GM23338 (cell line): ENCODE measurements at regions not wholly inside any gene's neighbourhood (a gene's known extent, or its start where the extent isn't known, plus 50 kb on each side); places are given as distances from the start of the nearest gene placed in this dataset.

Experiments
- ATAC-seq: fragments of 200-7000 bp; cut with Tn5 transposase; 3 replicates; pipeline ENCODE4 v1.9.1; 2020
- DNase-seq: peaks from one replicate; pipeline ENCODE4 v3.0.0-alpha.2; 2015; ENCODE audit warnings: low spot score
- H2AFZ ChIP-seq: fragments of 200-600 bp; sonication (generic); 2 replicates; pipeline ENCODE4 v1.8.0; 2016; ENCODE audit warnings: antibody characterized with exemption, mild to moderate bottlenecking, moderate library complexity
- H3F3A ChIP-seq: fragments of 200-600 bp; sonication (generic); replicated peaks from 2 replicates; pipeline ENCODE4 v1.8.0; 2017; ENCODE audit warnings: antibody characterized with exemption, mixed run types, low read depth
- H3K27ac ChIP-seq: fragments of 200-600 bp; sonication (generic); 2 replicates; pipeline ENCODE4 v1.6.1; 2016; ENCODE audit warnings: low read depth
- H3K27me3 ChIP-seq: fragments of 200-600 bp; sonication (generic); 2 replicates; pipeline ENCODE4 v1.8.0; 2016; ENCODE audit warnings: mild to moderate bottlenecking, mixed run types, moderate library complexity; ENCODE audit not compliant: insufficient read depth
- H3K36me3 ChIP-seq: fragments of 200-600 bp; sonication (generic); 2 replicates; pipeline ENCODE4 v1.8.0; 2016; ENCODE audit warnings: mild to moderate bottlenecking; ENCODE audit not compliant: insufficient read depth
- H3K4me1 ChIP-seq: fragments of 200-600 bp; sonication (generic); 2 replicates; pipeline ENCODE4 v1.8.0; 2016; ENCODE audit warnings: mild to moderate bottlenecking, moderate library complexity; ENCODE audit not compliant: insufficient read depth
- H3K4me2 ChIP-seq: fragments of 200-600 bp; sonication (generic); 2 replicates; pipeline ENCODE4 v1.7.1; 2017; ENCODE audit warnings: mixed run types
- H3K4me3 ChIP-seq: fragments of 200-600 bp; sonication (generic); 2 replicates; pipeline ENCODE4 v1.6.1; 2016; ENCODE audit warnings: mixed run types
- H3K79me2 ChIP-seq: fragments of 200-600 bp; sonication (generic); replicated peaks from 2 replicates; pipeline ENCODE4 v1.8.0; 2017; ENCODE audit warnings: mild to moderate bottlenecking; ENCODE audit not compliant: insufficient read depth
- H3K9me2 ChIP-seq: fragments of 200-600 bp; sonication (generic); 2 replicates; pipeline ENCODE4 v1.8.0; 2017; ENCODE audit not compliant: insufficient read depth
- H4K20me1 ChIP-seq: fragments of 200-600 bp; sonication (generic); replicated peaks from 2 replicates; pipeline ENCODE4 v1.8.0; 2017; ENCODE audit warnings: mild to moderate bottlenecking; ENCODE audit not compliant: insufficient read depth
- H3K27ac Mint-ChIP-seq: 2 replicates; pipeline ENCODE4 v1.8.0; 2020; ENCODE audit warnings: inconsistent platforms, mild to moderate bottlenecking, moderate library complexity, mixed read lengths
- H3K27me3 Mint-ChIP-seq: 3 replicates; pipeline ENCODE4 v1.8.0; 2022; ENCODE audit warnings: low read depth, mild to moderate bottlenecking, moderate library complexity, mixed read lengths, inconsistent platforms; ENCODE audit not compliant: insufficient read depth, poor library complexity
- H3K36me3 Mint-ChIP-seq: 3 replicates; pipeline ENCODE4 v1.8.0; 2021; ENCODE audit warnings: low read depth, mild to moderate bottlenecking, inconsistent platforms, moderate library complexity, mixed read lengths
- H3K4me1 Mint-ChIP-seq: 3 replicates; pipeline ENCODE4 v1.8.0; 2020; ENCODE audit warnings: mild to moderate bottlenecking, inconsistent platforms, mixed read lengths
- H3K4me3 Mint-ChIP-seq: 3 replicates; pipeline ENCODE4 v1.8.0; 2021; ENCODE audit warnings: moderate library complexity, mild to moderate bottlenecking, inconsistent platforms, mixed read lengths
- H3K9me3 Mint-ChIP-seq: 3 replicates; pipeline ENCODE4 v1.8.0; 2020; ENCODE audit warnings: moderate library complexity, mild to moderate bottlenecking, inconsistent platforms, mixed read lengths
- STAT1 ChIP-seq: IDR thresholded peaks from one replicate; pipeline ENCODE4 v1.6.1; 2016; ENCODE audit warnings: antibody characterized with exemption; ENCODE audit not compliant: unreplicated experiment
- ZNF114 ChIP-seq: fragments of 250-450 bp; sonication (Bioruptor Pico); IDR thresholded peaks from 2 replicates; pipeline ENCODE4 v1.5.0; 2020; ENCODE audit warnings: mild to moderate bottlenecking, moderate library complexity
- TF ChIP-seq, protein P1 (sequence below): fragments of 250-450 bp; sonication (Bioruptor Pico); IDR thresholded peaks from 2 replicates; pipeline ENCODE4 v1.5.0; 2020; ENCODE audit warnings: mild to moderate bottlenecking, moderate library complexity

- TF ChIP-seq, protein P1, sequence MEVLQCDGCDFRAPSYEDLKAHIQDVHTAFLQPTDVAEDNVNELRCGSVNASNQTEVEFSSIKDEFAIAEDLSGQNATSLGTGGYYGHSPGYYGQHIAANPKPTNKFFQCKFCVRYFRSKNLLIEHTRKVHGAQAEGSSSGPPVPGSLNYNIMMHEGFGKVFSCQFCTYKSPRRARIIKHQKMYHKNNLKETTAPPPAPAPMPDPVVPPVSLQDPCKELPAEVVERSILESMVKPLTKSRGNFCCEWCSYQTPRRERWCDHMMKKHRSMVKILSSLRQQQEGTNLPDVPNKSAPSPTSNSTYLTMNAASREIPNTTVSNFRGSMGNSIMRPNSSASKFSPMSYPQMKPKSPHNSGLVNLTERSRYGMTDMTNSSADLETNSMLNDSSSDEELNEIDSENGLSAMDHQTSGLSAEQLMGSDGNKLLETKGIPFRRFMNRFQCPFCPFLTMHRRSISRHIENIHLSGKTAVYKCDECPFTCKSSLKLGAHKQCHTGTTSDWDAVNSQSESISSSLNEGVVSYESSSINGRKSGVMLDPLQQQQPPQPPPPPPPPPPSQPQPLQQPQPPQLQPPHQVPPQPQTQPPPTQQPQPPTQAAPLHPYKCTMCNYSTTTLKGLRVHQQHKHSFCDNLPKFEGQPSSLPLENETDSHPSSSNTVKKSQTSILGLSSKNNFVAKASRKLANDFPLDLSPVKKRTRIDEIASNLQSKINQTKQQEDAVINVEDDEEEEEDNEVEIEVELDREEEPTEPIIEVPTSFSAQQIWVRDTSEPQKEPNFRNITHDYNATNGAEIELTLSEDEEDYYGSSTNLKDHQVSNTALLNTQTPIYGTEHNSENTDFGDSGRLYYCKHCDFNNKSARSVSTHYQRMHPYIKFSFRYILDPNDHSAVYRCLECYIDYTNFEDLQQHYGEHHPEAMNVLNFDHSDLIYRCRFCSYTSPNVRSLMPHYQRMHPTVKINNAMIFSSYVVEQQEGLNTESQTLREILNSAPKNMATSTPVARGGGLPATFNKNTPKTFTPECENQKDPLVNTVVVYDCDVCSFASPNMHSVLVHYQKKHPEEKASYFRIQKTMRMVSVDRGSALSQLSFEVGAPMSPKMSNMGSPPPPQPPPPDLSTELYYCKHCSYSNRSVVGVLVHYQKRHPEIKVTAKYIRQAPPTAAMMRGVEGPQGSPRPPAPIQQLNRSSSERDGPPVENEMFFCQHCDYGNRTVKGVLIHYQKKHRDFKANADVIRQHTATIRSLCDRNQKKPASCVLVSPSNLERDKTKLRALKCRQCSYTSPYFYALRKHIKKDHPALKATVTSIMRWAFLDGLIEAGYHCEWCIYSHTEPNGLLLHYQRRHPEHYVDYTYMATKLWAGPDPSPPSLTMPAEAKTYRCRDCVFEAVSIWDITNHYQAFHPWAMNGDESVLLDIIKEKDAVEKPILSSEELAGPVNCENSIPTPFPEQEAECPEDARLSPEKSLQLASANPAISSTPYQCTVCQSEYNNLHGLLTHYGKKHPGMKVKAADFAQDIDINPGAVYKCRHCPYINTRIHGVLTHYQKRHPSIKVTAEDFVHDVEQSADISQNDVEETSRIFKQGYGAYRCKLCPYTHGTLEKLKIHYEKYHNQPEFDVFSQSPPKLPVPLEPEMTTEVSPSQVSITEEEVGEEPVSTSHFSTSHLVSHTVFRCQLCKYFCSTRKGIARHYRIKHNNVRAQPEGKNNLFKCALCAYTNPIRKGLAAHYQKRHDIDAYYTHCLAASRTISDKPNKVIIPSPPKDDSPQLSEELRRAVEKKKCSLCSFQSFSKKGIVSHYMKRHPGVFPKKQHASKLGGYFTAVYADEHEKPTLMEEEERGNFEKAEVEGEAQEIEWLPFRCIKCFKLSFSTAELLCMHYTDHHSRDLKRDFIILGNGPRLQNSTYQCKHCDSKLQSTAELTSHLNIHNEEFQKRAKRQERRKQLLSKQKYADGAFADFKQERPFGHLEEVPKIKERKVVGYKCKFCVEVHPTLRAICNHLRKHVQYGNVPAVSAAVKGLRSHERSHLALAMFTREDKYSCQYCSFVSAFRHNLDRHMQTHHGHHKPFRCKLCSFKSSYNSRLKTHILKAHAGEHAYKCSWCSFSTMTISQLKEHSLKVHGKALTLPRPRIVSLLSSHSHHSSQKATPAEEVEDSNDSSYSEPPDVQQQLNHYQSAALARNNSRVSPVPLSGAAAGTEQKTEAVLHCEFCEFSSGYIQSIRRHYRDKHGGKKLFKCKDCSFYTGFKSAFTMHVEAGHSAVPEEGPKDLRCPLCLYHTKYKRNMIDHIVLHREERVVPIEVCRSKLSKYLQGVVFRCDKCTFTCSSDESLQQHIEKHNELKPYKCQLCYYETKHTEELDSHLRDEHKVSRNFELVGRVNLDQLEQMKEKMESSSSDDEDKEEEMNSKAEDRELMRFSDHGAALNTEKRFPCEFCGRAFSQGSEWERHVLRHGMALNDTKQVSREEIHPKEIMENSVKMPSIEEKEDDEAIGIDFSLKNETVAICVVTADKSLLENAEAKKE (CRISPR knock-in tag), result no peak
- TF ChIP-seq ZNF114 (CRISPR knock-in tag), result no peak
- TF ChIP-seq STAT1, result no peak
Measured at GRCh38 chr15:77807115-77807514, 174.4 kb upstream of the LINGO1 start (continued).

DNA sequence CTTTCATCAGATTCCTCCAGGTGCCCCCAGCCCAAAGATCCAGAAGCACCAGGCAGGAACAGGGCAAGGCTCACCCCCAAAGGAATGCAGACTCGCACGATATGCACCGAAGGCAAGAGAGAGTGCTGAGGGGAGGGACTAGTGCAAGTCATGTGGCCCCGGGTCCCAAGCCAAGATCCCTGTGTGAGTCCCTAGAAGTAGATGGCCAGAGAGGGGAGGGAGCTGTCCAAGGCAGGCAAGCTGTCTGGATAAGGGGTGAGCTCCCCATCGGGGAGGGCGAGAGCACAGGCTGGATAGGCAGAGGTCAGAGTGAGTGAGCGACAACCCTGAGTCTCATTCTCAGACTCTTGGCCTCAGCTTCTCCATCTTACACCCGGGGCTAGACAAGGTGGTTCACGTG lies 171.5 kb upstream of the LINGO1 start:
- no peaks in the 10 kb centered on the region for H3K27me3 ChIP-seq
- H3K36me3 ChIP-seq, result no peaks in the 10 kb centered on the region
- ATAC-seq (peak; percentile 53), DNase-seq (peak; percentile 41)
- H3K27ac Mint-ChIP-seq, result no peak overlapping the region
- peaks cover 9% of the 10 kb centered on the region for H3K27me3 Mint-ChIP-seq
- no peaks in the 10 kb centered on the region for H3K79me2 ChIP-seq
- no peak overlapping the region for H3K4me3 Mint-ChIP-seq
- H3K4me1 ChIP-seq, result 0 out of 2 replicates have a peak, but pooled peaks cover 6% of the 10 kb centered on the region
- H3K36me3 Mint-ChIP-seq, result no peaks in the 10 kb centered on the region
- H3K9me2 ChIP-seq, result no peaks in the 10 kb centered on the region
- no peak overlapping the region for H3K4me2 ChIP-seq
- TF ChIP-seq, protein P1 (CRISPR knock-in tag), result no peak
- no peak for TF ChIP-seq STAT1
- H3K4me1 Mint-ChIP-seq, result peaks cover 34% of the 10 kb centered on the region
- H4K20me1 ChIP-seq, result no peaks in the 10 kb centered on the region
- no peak overlapping the region for H2AFZ ChIP-seq
- H3K4me3 ChIP-seq, result no peak overlapping the region
- no peaks in the 10 kb centered on the region for H3K9me3 Mint-ChIP-seq
- no peaks in the 10 kb centered on the region for H3F3A ChIP-seq
- H3K27ac ChIP-seq, result no peak overlapping the region
